ENCODE measurements at regions not wholly inside any gene's neighbourhood (a gene's known extent, or its start where the extent isn't known, plus 50 kb on each side); places are given as distances from the start of the nearest gene placed in this dataset.
A peak's percentile ranks its signal among the peaks of the same experiment; 100 is the strongest.

- Histone ChIP-seq H3K9ac (ENCODE audit: insufficient read depth in 1 of 2, low read depth in 2 of 2, low read length in 2 of 2) (peak overlapping the region in 1 of 2 experiments; percentile 29; a peak in 2 of 4 replicates), H3K9me1 (ENCODE audit: control insufficient read depth, insufficient read depth, low read length) (no peaks in the 10 kb centered on the region), H4K20me1 (replicated peaks; ENCODE audit: control insufficient read depth, insufficient read depth, low read length) (no peaks in the 10 kb centered on the region), H3K79me2 (ENCODE audit: control insufficient read depth, insufficient read depth, low read length) (no peaks in the 10 kb centered on the region), H3K27ac (ENCODE audit: extremely low read depth, low read depth, low read length) (peak overlapping the region; percentile 65), H3K4me1 (replicated peaks in 1 of 2; ENCODE audit: control insufficient read depth in 2 of 2, insufficient read depth in 2 of 2, low read length in 2 of 2) (peaks cover 14 to 15% of the 10 kb centered on the region in 2 experiments), H3K4me3 (no peak overlapping the region), H3K36me3 (ENCODE audit: control insufficient read depth, insufficient read depth, low read length) (no peaks in the 10 kb centered on the region; the same call in 2 of the 3 replicates), H3K27me3 (ENCODE audit: control insufficient read depth in 2 of 2, insufficient read depth in 2 of 2, low read length in 2 of 2) (no peaks in the 10 kb centered on the region), H3K9me3 (replicated peaks; ENCODE audit: control insufficient read depth, insufficient read depth, low read depth, low read length) (no peaks in the 10 kb centered on the region), H3K4me2 (ENCODE audit: insufficient read depth, low read length) (peak overlapping the region; percentile 43; the same call in 1 of the 2 replicates), H2AFZ (ENCODE audit: low read depth, low read length) (peak overlapping the region; percentile 76)
- in situ Hi-C loops (cut with MboI), result no loop called here
- intact Hi-C loops (cut with micrococcal nuclease), result loop anchor here (1.0 to 2.0 kb wide), 2 partner anchors 70 to 350 kb away; no protein-coding TSS in a partner anchor
- CTCF ChIA-PET (ENCODE audit: low intra/inter-chr PET ratio), result no interaction called here
- POLR2A ChIA-PET, result interaction anchor here (0.5 to 1.1 kb wide), 3 partner anchors 13 to 805 kb away, joined by 3 to 4 read pairs (median 3); partner anchors contain the start of gene XPO1
- FAIRE-seq (peak; percentile 86), DNase-seq (ENCODE audit: extremely low read depth in 1 of 4, low spot score in 3 of 4) (peak in 2 of 4 experiments; percentile 50 to 75), ATAC-seq (peak; percentile 85)
- no TSS peak for BruUV-seq (replicated peaks)
- TF ChIP-seq TCF3 (CRISPR knock-in tag; IDR thresholded peaks at IDR 0.05), result peak; percentile 56
- TF ChIP-seq HES1 (IDR thresholded peaks at IDR 0.05; ENCODE audit: low read depth), result no peak
- TF ChIP-seq TBL1XR1 (IDR thresholded peaks at IDR 0.05; ENCODE audit: low read length in 2 of 2), result no peak
- peak; percentile 8; the same call in 1 of the 2 replicates for TF ChIP-seq SMARCA4 (IDR thresholded peaks at IDR 0.05)
- 0 out of 4 replicates have a peak, but pooled peaks of 1 of the 2 experiments have one; percentile 28 for TF ChIP-seq FOXK2 (conservative IDR thresholded peaks at IDR 0.05 in 1 of 2, IDR thresholded peaks at IDR 0.05 in 1 of 2; ENCODE audit: low read depth in 2 of 2)
- TF ChIP-seq MXD1 (CRISPR knock-in tag; IDR thresholded peaks at IDR 0.05; ENCODE audit: borderline replicate concordance, poor library complexity, severe bottlenecking), result no peak
- no peak for TF ChIP-seq RBM17 (IDR thresholded peaks at IDR 0.05; ENCODE audit: borderline replicate concordance, low read depth, low read length)
- peak in 1 of 2 experiments; percentile 58 for TF ChIP-seq RAD21 (CRISPR knock-in tag; conservative IDR thresholded peaks at IDR 0.05 in 1 of 2, IDR thresholded peaks at IDR 0.05 in 1 of 2)
- peak in 2 of 3 experiments; percentile 10 to 44; a peak in 1 of 6 replicates for TF ChIP-seq CTCF (IDR thresholded peaks at IDR 0.05 in 2 of 3, conservative IDR thresholded peaks at IDR 0.05 in 1 of 3; ENCODE audit: insufficient read depth in 2 of 3, low read depth in 1 of 3, low read length in 3 of 3)
- TF ChIP-seq HMBOX1 (IDR thresholded peaks at IDR 0.05), result peak; percentile 15; the same call in 1 of the 2 replicates
- TF ChIP-seq YY1 (IDR thresholded peaks at IDR 0.05; ENCODE audit: borderline replicate concordance in 1 of 3, control insufficient read depth in 1 of 3, extremely low read depth in 1 of 3, insufficient read depth in 3 of 3, insufficient read length in 1 of 3, insufficient replicate concordance in 2 of 3, low read depth in 1 of 3, low read length in 2 of 3), result peak in 1 of 3 experiments; percentile 21
- peak in 1 of 2 experiments; percentile 38; a peak in 1 of 4 replicates for TF ChIP-seq RCOR1 (IDR thresholded peaks at IDR 0.05; ENCODE audit: borderline replicate concordance in 1 of 2, low read depth in 2 of 2, low read length in 2 of 2)
- TF ChIP-seq ZNF253 (CRISPR knock-in tag; conservative IDR thresholded peaks at IDR 0.05), result no peak
- TF ChIP-seq NFE2 (IDR thresholded peaks at IDR 0.05; ENCODE audit: low read depth), result no peak
- 0 out of 2 replicates have a peak, but pooled peaks have one; percentile 25 for TF ChIP-seq DEAF1 (CRISPR knock-in tag; IDR thresholded peaks at IDR 0.05)
These were observed 147.3 kb downstream of the B3GNT2 start for GRCh38 chr2:62343206-62343605.
